Stimulated activated effector memory CD8-positive, alpha-beta T cell treated with anti-CD3 and anti-CD28 coated beads, Interleukin-12 subunit alpha, Interleukin-12 subunit beta, amount 100 ng/mL, for 72 hours (primary cell): ENCODE measurements at regions not wholly inside any gene's neighbourhood (a gene's known extent, or its start where the extent isn't known, plus 50 kb on each side); places are given as distances from the start of the nearest gene placed in this dataset.

Experiments
- ATAC-seq: fragments of 150-1000 bp; cut with Tn5 transposase; 2 replicates; pipeline ENCODE4 v1.10.0; 2021
- DNase-seq, 2 donors: peaks; one replicate each; pipeline ENCODE4 v3.0.0; 2021 to 2022; ENCODE audit warnings: low spot score in 2 of 2
- H3K27ac Mint-ChIP-seq: one replicate; pipeline ENCODE4 v1.8.0; 2022; ENCODE audit warnings: mild to moderate bottlenecking, mixed read lengths
- H3K36me3 Mint-ChIP-seq: one replicate; pipeline ENCODE4 v1.8.0; 2022; ENCODE audit warnings: mild to moderate bottlenecking, mixed read lengths
- H3K4me1 Mint-ChIP-seq: one replicate; pipeline ENCODE4 v1.8.0; 2022; ENCODE audit warnings: mixed read lengths
- H3K4me3 Mint-ChIP-seq: one replicate; pipeline ENCODE4 v1.8.0; 2022; ENCODE audit warnings: mild to moderate bottlenecking, mixed read lengths
- H3K9me3 Mint-ChIP-seq: one replicate; pipeline ENCODE4 v1.8.0; 2022; ENCODE audit warnings: mixed read lengths

DNA sequence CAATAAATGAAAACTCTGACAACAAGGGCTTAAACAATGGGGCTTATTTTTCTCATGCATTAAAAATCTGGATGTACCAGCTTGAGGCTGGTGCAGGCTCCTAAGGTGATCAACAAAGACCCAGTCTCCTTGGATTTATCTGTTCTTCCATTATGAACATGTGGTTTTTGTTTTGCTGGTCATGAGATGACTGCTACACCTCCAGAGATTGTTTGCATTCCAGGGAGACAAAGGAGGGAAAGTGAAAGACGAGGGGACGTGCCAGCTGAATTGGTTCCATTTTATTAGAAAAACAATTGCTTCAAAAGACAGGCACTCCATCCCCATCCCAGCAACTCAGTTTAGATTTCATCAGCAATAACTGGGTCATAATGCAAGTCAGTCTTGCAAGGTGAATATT lies 90.9 kb upstream of the KCNK1 start:
- no peak for DNase-seq
- Mint-ChIP-seq H3K4me1 (peaks cover 5% of the 10 kb centered on the region), H3K9me3 (no peaks in the 10 kb centered on the region), H3K4me3 (no peak overlapping the region), H3K27ac (no peak overlapping the region), H3K36me3 (no peaks in the 10 kb centered on the region)
- no peak for ATAC-seq

DNA sequence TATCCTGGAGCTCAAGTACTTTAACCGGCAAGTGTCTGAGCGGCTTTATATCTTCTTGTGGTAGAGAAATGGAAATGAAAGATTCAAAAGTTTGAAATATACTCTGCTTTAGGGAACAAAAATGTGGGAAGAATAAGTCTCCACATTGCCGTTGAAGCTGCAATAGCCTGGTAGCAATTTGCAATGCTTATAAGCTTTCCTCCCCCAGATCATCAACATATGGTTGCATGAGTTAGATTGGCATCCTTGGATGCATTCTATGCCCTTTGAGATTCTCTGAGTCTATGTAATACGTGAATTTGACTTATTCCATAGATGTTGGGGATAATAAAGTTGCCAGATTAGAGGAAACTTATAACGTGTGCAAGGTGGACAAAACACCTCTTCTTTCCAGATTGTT lies 86.1 kb upstream of the KCNK1 start:
- Mint-ChIP-seq H3K9me3 (no peaks in the 10 kb centered on the region), H3K4me1 (no peaks in the 10 kb centered on the region), H3K36me3 (no peaks in the 10 kb centered on the region), H3K27ac (no peak overlapping the region), H3K4me3 (no peak overlapping the region)
- no peak for DNase-seq
- ATAC-seq, result no peak

DNA sequence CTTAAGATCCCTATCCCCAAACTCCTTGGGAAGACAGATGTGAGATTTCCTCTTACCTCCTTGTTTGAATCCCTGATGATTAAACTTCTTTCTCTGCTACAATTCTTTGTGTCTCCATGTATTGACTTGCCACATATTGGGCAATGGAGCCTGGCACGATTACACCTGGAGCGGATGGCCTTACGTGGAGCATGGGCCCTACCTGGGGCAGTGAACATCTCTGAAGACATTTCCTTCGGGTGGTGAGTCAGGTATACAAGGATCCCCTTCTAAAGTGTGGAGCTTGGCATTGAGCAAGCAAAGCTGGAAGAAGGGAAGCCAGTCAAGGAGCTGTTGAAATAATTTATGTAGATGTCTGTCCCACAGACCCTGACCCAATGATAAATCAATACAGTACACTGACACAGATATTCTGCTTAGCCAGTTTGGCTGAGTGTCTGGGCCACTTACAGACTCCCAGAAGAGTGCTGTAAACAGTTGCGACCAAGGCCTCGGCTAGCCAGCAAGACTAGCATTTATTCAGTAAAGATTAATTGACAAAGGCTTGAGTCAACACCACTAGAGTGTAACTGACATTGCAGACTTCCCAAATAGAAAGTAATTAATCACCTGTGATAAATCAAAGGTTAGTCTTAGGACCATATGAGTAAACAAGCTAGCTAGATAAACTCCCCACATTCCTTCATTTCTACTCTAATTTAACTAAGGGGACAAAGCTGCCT lies 83.1 kb upstream of the KCNK1 start:
- Mint-ChIP-seq H3K9me3 (no peaks in the 10 kb centered on the region), H3K4me1 (no peaks in the 10 kb centered on the region), H3K4me3 (no peak overlapping the region), H3K27ac (no peak overlapping the region), H3K36me3 (no peaks in the 10 kb centered on the region)
- DNase-seq, result no peak
- no peak for ATAC-seq

DNA sequence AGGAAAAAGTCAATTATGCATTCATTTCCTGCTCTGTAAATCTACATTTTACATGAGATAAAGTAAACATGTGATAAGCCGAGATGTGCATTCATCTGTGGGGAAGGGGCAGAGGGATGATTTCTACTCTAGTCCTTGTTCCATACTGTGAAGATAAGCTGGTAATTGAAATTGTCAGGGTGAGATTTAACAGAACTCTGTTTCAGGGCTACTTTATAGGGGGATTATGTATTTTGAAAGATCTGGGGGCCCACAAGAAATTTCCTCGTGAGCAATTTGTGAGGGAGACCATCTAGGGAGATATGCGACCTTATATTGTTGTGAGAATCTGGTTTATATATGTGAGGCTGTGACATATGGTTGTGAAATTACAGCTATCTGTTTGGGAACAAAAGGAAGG lies 73.1 kb upstream of the KCNK1 start:
- Mint-ChIP-seq H3K9me3 (no peaks in the 10 kb centered on the region), H3K36me3 (no peaks in the 10 kb centered on the region), H3K4me1 (no peaks in the 10 kb centered on the region), H3K27ac (no peak overlapping the region), H3K4me3 (no peak overlapping the region)
- ATAC-seq, result no peak
- no peak for DNase-seq

DNA sequence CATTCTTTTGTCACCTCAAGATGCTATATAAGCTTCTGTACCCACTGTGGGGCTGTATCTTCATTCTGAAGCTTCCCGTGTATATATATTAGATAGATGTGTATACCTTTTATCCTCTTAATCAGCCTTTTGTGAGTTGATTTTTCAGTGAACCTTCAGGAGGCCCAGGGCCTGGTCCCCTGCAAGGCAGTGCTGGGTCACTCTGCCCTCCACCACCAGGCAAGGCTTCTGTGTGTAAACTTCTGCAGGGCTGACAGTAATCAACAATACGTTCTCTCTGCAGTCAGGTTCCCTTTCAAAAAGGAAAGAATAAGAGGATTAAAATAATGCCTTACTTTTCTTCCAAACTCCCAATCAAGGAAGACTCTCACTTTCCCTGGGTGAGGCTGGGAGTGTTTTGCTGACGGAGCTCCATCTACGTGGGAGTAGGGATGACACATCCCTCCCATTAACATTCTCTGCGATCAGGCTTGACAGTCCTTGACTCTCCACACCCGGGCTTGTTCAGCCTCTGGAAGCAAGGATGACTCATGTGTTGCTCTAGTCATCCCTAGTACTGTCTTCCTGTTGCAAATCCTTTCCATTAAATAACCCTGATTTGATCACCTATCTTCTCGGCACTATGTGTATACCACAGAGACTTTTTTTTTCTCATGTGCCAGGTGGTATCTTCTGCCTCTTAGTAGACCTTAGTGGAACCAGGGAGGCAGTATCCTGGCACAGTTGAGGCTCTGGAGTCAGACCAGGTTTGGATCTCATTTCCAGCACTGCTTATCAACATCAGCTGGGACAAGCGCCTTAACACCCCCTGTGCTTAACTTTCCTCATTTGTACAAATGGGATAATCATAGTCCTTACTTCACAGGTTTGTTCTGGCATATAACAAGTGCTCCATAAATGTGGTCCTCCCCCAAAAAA lies 70.3 kb upstream of the KCNK1 start:
- ATAC-seq, result peak; percentile 39
- DNase-seq, result no peak
- H3K9me3 Mint-ChIP-seq, result no peaks in the 10 kb centered on the region
- no peaks in the 10 kb centered on the region for H3K36me3 Mint-ChIP-seq
- H3K4me1 Mint-ChIP-seq, result no peaks in the 10 kb centered on the region
- H3K4me3 Mint-ChIP-seq, result no peak overlapping the region
- H3K27ac Mint-ChIP-seq, result no peak overlapping the region

DNA sequence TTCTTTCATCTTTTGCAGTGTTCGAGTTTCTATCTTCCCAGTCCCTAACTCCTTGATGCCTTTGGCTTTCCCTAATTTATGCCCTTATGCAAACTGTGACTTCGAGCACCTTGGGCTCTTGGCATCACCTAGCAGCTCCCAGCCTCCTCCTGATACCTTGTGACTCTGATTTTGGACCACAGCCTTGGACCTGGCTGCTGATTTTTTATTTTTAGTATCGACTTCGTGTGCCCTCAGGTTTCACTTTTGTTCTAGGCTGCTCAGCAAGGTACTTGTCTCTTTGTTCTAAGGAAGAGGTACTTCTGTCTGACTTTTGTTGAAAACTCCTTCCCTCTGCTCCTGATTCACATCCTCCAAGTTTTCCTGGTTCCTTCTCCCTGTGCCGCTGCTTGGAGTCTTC lies 69.6 kb upstream of the KCNK1 start:
- H3K36me3 Mint-ChIP-seq, result no peaks in the 10 kb centered on the region
- H3K27ac Mint-ChIP-seq, result no peak overlapping the region
- H3K9me3 Mint-ChIP-seq, result no peaks in the 10 kb centered on the region
- DNase-seq, result no peak
- H3K4me3 Mint-ChIP-seq, result no peak overlapping the region
- H3K4me1 Mint-ChIP-seq, result no peaks in the 10 kb centered on the region
- no peak for ATAC-seq

DNA sequence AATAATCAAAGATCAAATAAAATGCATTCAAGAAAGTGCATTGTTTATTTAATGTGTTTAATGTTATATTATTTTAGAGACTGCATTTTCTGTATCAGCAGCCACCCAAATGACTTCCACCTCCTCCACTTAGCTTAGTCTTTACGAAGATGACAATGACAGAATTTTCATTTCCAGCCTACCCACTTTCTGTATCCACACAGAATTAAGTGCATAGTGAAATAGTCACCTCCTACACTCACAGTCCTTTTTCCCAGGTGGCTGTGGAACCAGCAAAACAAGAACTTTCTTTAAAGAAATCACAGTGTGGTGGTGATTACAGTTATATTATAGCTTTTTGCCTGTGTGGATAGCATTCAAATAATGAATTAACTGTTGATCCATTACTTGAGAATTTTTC lies 66.2 kb upstream of the KCNK1 start:
- no peak overlapping the region for H3K27ac Mint-ChIP-seq
- H3K4me3 Mint-ChIP-seq, result no peak overlapping the region
- H3K36me3 Mint-ChIP-seq, result no peaks in the 10 kb centered on the region
- H3K9me3 Mint-ChIP-seq, result no peaks in the 10 kb centered on the region
- DNase-seq (no peak), ATAC-seq (no peak)
- no peaks in the 10 kb centered on the region for H3K4me1 Mint-ChIP-seq

DNA sequence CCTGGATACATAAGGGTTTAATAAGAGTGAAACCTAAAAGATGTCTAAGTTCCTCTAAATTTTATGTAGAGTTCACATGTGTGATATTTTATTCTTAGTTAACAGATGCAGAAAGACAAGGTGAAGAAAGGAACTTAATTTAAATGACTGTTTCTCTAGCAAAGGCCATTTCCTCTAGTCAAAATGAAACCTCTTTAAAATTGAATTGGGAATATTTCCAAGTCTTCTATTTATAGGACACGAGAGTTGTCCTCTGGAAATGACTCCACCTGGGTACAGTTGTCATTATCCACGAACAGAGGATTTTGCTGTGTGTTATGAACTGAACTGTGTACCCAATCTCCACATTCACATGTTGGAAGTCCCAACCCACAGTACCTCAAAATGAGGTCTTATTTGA lies 64.5 kb upstream of the KCNK1 start:
- no peaks in the 10 kb centered on the region for H3K4me1 Mint-ChIP-seq
- H3K27ac Mint-ChIP-seq, result no peak overlapping the region
- no peak for ATAC-seq
- no peaks in the 10 kb centered on the region for H3K9me3 Mint-ChIP-seq
- no peak for DNase-seq
- H3K4me3 Mint-ChIP-seq, result no peak overlapping the region
- H3K36me3 Mint-ChIP-seq, result no peaks in the 10 kb centered on the region

DNA sequence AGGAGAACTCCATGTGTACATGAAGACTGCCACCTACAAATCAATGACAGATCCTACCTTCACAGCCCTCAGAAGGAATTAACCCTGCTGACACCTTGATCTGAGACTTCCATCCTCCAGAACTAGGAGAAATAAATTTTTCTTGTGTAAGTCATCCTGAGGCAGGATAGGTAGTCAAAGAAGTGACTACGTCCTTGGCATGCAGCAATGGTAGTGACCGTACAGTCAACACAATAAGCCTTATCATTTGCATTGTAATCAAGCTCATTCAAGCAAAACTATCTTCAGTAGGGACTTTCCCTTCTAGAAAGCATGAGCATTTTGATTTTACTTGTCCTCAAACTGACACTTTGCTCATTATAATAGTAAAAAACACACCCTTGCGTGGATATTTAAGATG lies 64.0 kb upstream of the KCNK1 start:
- Mint-ChIP-seq H3K36me3 (no peaks in the 10 kb centered on the region), H3K9me3 (no peaks in the 10 kb centered on the region), H3K4me1 (no peaks in the 10 kb centered on the region), H3K27ac (no peak overlapping the region), H3K4me3 (no peak overlapping the region)
- DNase-seq, result no peak
- no peak for ATAC-seq

DNA sequence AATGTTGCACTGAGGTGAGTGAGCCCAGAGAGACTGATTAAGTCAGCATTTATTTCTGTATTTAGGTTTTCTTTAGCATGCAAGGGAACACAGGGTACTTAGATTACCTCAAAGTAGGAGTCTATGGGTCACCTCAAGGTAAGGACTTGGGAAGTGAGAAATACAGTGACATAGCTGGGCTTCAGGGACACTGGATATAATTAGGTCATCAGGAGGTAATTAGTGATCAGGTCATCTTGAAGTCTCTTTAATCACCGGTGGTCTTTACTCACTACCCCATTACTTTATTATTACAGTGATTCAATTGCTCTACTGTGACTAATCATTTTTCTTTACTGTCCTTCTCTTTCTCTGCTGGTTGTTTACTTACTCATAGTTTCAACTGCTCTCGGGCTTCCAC lies 59.9 kb upstream of the KCNK1 start:
- Mint-ChIP-seq H3K4me3 (no peak overlapping the region), H3K27ac (no peak overlapping the region), H3K9me3 (no peaks in the 10 kb centered on the region), H3K4me1 (no peaks in the 10 kb centered on the region), H3K36me3 (no peaks in the 10 kb centered on the region)
- DNase-seq (no peak), ATAC-seq (no peak)

DNA sequence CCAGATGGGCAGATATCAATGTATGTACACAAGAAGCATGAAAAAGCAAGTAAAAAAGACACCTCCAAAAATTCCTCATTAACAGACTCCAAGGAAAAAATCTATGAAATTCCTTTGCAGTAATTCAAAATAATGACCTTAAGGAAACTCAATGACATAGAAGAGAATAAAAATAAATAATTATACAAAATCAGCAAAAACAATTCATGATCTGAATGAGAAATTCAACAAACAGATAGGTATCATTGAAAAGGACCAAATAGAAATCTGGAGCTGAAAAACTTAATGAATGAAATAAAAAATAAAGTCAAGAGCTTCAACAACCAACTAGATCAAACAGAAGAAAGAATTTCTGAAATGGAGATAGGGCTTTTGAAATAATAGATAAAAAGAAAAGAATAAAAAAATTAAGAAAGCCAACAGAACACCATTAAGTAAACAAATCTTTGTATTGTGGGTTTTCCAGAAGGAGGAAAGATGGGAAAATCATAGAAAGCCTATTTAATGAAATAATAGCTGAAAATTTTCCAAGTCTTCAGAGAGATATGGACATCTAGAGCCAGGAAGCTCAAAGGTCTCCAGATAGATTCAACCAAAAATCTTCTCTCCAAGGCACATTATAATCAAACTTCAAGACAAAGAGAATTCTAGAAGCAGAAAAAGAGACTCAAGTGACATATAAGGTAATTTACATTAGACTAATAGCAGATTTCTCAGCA lies 52.0 kb upstream of the KCNK1 start:
- ATAC-seq (no peak), DNase-seq (no peak)
- H3K36me3 Mint-ChIP-seq, result no peaks in the 10 kb centered on the region
- H3K9me3 Mint-ChIP-seq, result peaks cover 21% of the 10 kb centered on the region
- H3K4me3 Mint-ChIP-seq, result no peak overlapping the region
- H3K4me1 Mint-ChIP-seq, result no peaks in the 10 kb centered on the region
- H3K27ac Mint-ChIP-seq, result no peak overlapping the region
